GM10266 (cell line): ENCODE measurements at regions not wholly inside any gene's neighbourhood (a gene's known extent, or its start where the extent isn't known, plus 50 kb on each side); places are given as distances from the start of the nearest gene placed in this dataset.

ENCODE experiments used
- DNase-seq: peaks from one replicate; pipeline ENCODE4 v3.0.0; 2012; ENCODE audit errors: extremely low spot score
- TF ChIP-seq, protein P1 (sequence below): IDR thresholded peaks from 2 replicates; pipeline ENCODE4 v1.5.1; 2012; ENCODE audit warnings: mild to moderate bottlenecking, low read depth; ENCODE audit not compliant: control insufficient read depth, insufficient read depth; ENCODE audit errors: missing control alignments

DNA sequence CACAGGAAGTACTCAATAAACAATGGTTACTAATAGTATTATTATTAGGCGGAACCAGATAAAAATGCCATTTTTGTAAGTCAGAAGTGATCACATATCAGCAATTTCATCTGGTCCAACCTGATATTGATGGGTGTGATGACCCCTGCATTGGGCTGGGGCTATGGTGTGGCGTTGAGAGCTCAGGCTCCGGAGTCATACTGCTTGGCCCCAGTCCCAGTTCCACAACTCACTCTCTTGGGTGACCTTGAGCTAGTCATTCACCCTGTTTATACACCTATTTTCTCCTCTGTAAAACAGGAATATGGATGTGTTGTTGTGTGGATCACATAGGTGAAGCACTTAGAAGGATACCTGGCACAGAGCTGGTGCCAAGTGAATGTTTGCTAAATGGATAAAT, 229.4 kb upstream of the POU3F1 start:
- TF ChIP-seq, protein P1, sequence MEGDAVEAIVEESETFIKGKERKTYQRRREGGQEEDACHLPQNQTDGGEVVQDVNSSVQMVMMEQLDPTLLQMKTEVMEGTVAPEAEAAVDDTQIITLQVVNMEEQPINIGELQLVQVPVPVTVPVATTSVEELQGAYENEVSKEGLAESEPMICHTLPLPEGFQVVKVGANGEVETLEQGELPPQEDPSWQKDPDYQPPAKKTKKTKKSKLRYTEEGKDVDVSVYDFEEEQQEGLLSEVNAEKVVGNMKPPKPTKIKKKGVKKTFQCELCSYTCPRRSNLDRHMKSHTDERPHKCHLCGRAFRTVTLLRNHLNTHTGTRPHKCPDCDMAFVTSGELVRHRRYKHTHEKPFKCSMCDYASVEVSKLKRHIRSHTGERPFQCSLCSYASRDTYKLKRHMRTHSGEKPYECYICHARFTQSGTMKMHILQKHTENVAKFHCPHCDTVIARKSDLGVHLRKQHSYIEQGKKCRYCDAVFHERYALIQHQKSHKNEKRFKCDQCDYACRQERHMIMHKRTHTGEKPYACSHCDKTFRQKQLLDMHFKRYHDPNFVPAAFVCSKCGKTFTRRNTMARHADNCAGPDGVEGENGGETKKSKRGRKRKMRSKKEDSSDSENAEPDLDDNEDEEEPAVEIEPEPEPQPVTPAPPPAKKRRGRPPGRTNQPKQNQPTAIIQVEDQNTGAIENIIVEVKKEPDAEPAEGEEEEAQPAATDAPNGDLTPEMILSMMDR: no peak
- no peak for DNase-seq

DNA sequence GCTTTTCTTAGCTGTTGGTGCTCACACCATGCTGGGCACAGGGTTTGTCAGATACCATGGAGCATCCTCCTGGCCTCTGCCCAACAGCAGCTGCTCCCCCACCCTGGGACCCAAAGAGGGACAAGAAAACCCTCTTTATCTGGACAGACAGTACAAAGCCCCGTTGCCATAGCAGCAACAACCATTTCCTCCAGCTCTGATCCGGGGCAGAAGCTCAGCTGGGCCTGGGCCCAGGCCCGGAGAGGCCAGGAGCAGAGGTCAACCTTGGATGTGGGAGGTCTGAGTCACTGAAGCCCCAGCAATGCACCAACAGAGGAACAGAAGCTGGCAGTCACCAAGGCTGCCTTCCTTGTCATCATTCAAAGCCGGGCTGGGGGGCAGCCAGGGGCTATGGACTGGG, 228.4 kb upstream of the POU3F1 start:
- TF ChIP-seq, protein P1: no peak
- no peak for DNase-seq

DNA sequence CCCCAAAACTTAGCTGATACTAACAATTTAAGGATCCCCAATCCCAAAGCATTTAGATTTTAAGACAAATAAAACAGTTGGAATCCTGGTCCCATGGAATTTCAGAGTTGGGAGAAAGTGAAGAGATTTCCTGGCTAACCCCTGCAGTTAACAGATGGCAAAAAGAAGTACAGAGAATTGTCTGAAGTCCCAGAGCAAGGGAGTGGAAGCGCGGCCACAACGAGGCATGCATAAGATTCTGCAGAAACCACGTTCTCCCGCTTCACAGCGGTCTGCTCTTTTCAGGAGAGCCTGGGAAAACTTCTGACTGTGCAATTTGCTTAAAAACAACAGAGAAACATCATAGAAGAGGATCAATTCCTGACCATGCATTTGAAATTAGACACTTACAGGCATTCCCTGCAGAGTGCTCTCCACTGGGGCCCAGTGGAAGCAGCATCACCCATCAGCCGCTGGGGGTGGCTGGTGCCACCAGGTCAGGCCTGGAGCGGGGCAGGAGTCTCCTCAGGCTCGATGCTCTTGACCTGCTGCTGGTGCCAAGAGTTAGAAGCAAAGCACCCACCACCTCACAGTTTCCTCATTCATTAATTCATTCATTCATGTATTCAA, 226.7 kb upstream of the POU3F1 start:
- TF ChIP-seq, protein P1: no peak
- no peak for DNase-seq

DNA sequence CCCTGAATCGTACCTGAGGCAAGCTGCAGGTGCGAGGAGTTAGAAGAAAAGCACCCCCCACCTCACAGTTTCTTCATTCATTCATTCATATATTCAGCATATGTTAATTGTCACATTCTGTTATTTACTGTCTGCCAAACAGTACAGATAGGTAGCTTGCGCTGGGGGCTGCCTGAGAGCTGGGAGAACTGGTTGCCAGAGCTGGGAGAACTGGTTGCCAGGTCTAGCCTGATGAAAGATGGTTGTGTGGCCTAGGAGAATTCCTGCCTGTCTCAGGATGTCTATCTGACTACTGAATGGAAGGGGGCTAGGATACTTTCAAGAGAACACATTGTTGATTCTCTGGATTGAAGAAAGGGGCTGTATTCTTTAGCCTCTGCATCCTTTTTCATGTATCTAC, 225.9 kb upstream of the POU3F1 start:
- no peak for DNase-seq
- TF ChIP-seq, protein P1: no peak

DNA sequence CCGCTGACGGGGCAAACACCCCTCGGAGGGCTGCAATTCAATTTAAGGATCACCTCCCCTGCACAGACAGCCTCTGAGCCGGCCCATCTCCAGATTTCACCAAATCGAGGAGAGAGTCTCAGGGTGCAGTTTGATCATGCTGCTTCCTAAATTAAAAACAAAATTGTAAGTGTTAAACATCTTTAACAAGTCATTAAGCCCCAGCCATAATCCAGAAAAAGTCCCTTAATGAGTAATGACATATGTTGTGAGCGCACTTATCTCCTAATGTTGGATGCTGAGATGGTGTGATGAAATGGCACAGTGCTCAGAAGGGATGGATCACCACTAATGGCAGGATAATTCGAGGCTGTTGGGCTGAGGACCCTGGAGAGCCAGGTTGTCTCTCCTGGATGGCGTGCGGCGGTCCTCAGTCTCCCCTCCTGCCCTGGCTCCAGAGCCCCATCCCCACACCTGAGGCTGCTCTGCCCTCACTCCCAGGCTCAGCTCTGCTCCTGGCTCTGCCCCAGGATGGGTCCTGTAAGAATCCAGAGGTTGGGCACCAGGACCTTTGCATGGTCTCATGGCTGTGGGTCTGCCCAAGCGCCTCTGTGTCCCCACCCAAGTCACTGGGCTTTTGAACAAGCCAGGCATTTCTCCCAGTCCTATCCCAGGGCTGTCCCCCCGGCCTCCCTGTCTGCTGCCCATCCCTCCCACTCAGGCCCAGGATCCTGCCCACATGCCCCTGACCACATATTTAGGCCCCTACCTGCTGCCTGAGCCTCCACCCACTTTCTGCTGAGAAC, 224.4 kb upstream of the POU3F1 start:
- TF ChIP-seq, protein P1: no peak
- no peak for DNase-seq

DNA sequence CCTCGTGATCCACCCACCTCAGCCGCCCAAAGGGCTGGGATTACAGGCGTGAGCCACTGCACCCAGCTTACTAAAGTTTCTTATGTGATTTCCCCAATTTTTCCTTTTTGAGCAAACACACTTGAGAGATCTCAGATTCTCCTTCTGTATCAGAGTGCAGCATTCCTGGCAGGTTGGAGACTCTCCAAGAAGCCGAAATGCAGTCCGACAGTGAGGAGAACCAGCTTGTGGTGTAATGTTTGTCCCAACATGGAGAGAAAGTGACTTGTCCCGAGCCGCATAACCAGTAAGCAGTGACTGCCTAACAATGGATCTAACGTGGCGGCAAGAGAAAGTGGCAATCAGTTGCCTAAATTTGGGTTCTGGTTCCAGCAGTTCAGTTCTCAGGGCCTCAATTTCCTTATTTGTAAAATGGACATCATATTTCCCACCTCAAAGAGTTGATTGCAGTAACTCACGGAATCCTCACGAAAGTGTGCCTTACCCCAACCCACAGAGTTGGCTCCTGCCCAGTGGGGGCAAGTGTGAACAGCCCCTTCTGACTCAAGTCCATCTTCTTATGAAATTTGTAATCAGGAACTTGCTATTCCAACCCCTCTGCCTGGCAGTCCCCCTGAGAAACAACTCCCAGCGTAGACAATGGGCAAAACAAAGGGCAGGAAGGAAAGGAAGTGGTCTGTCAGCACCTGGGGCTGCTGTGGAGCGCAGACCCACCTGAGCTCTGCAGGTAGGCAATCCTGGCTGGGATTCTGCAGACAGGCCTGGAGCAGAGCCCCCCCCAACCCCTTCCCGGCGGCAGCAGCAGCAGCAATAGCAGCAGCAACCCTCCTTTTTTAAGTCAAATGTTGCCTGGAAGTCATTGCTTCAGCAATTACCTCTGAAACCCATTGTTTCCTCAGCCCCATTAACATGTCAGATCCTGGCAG, 223.6 kb upstream of the POU3F1 start:
- no peak for DNase-seq
- TF ChIP-seq, protein P1: no peak
